ENCODE measurements at regions not wholly inside any gene's neighbourhood (a gene's known extent, or its start where the extent isn't known, plus 50 kb on each side); places are given as distances from the start of the nearest gene placed in this dataset.

DNA sequence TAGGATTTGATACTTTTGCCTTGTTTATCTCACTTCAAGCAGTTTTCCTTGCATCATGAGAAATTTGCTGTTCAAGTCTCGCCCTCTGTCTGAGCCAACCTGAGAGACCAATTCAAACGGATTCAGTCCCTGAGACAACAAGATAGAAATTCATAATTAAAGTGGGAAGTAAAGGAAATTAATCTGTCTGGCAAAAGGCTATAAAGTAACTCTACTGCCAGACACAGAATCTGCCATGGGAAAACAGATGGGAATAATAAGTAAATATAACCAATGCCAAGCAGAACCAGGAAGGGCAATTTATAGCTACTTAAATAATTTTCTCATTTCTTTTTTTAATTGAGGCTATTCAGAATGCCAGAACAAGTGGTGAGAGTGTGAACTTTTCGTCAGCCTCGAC lies 239.6 kb downstream of the TFAP2C start:
- TF ChIP-seq, protein P1, sequence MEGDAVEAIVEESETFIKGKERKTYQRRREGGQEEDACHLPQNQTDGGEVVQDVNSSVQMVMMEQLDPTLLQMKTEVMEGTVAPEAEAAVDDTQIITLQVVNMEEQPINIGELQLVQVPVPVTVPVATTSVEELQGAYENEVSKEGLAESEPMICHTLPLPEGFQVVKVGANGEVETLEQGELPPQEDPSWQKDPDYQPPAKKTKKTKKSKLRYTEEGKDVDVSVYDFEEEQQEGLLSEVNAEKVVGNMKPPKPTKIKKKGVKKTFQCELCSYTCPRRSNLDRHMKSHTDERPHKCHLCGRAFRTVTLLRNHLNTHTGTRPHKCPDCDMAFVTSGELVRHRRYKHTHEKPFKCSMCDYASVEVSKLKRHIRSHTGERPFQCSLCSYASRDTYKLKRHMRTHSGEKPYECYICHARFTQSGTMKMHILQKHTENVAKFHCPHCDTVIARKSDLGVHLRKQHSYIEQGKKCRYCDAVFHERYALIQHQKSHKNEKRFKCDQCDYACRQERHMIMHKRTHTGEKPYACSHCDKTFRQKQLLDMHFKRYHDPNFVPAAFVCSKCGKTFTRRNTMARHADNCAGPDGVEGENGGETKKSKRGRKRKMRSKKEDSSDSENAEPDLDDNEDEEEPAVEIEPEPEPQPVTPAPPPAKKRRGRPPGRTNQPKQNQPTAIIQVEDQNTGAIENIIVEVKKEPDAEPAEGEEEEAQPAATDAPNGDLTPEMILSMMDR (IDR thresholded peaks at IDR 0.05; ENCODE audit: control insufficient read depth, insufficient read depth, low read depth, low read length, missing control alignments): no peak
- no peak overlapping the region for H3K4me3 ChIP-seq (ENCODE audit: control insufficient read depth, low read depth, low read length)
- DNase-seq (ENCODE audit: low read depth): no peak

DNA sequence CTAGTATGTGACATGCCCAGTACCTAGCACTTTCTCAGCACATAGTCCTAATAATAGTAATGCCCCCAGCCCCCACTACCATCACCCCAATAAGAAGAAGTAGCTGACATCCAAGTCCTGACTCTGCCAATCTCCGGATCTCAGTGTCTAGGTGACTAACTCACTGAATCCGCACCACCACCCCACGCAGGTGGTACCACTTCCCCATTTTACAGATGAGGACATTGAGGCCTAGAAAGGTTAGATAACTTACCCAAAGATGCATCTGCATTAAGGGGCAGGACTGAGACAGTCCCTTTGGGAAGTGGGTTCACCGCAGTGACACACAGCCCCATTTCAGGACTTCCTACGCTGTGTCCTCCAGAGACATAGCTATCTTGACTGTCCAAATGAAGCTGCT lies 241.2 kb downstream of the TFAP2C start:
- H3K4me3 ChIP-seq (ENCODE audit: control insufficient read depth, low read depth, low read length): no peak overlapping the region
- TF ChIP-seq, protein P1 (IDR thresholded peaks at IDR 0.05; ENCODE audit: control insufficient read depth, insufficient read depth, low read depth, low read length, missing control alignments): no peak
- DNase-seq (ENCODE audit: low read depth): no peak

DNA sequence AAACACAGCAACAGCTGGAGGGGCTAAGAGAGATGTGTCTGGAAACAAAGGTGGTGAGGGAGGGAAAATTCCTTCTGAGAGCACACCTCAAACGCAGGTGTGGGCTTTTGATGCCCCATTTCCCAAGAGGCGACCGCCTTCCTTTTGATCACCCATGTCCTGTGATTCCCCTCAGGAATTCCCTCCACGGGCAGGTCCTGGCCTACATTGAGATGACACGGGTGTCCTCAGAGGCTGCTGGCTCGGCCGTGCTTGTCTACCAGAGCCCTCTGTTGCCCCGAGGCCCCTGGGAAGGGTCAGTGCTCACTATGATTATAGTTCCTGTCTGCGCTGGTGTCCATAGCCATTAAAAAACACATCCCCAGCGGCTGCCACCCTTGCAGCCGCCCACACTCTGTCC lies 242.6 kb downstream of the TFAP2C start:
- TF ChIP-seq, protein P1 (IDR thresholded peaks at IDR 0.05; ENCODE audit: control insufficient read depth, insufficient read depth, low read depth, low read length, missing control alignments): no peak
- no peak overlapping the region for H3K4me3 ChIP-seq (ENCODE audit: control insufficient read depth, low read depth, low read length)
- DNase-seq (ENCODE audit: low read depth): no peak

DNA sequence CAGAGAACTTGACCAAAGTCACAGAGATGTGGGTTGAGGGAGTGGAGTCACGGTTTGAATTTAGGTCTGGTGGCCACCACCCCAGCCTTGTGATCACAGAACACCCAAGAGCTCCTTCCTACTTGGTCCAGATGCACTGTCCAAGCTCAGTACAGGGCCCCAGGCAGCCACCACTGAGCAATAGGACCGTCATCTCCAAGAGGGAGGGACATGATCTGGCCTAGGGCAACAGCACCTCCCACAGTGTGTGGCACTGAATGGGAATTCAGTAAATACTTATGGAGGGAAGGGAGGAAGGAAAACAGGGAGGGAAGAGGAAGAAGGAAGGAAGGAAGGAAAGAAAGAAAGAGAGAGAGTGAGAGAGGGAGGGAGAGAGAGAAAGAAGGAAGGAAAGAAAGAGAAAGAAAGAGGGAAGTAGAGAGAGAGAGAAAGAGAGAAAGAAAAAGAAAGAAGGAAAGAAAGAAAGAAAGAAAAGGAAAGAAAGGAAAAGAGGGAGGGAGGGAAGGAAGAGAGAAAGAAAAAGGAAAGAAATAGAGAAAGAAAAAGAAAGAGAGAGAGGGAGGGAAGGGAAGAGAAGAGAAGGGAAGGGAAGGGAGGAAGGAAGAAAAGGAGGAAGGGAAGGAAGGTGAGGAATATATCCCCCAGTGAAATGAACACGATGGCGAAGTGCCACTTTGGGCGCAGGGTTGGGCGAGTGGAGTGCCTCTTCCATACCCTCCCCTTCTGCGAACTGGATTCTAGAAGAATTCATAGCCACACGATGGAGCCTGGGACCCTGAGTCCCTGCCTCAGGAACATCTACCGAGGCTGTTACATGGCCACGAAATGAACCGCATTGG lies 243.7 kb downstream of the TFAP2C start:
- no peak for DNase-seq (ENCODE audit: low read depth)
- H3K4me3 ChIP-seq (ENCODE audit: control insufficient read depth, low read depth, low read length): no peak overlapping the region
- TF ChIP-seq, protein P1 (IDR thresholded peaks at IDR 0.05; ENCODE audit: control insufficient read depth, insufficient read depth, low read depth, low read length, missing control alignments): no peak

DNA sequence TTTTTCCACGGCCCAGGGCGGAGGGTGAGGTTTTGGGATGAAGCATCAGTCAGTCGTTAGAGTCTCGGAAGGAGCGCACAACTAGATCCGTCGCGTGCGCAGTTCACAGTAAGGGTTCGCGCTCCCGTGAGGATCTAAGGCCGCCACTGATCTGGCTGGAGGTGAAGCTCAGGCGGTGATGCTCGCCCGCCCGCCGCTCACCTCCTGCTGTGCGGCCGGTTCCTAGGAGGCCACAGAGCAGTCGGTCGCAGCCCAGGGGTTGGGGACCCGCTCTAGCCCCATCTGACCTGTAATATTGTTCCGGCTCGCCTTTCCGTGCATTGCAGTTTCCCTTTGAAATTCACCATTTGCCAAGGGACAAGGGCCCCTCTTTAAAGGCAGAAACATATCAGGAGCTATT lies 244.7 kb downstream of the TFAP2C start:
- TF ChIP-seq, protein P1 (IDR thresholded peaks at IDR 0.05; ENCODE audit: control insufficient read depth, insufficient read depth, low read depth, low read length, missing control alignments): no peak
- DNase-seq (ENCODE audit: low read depth): no peak
- H3K4me3 ChIP-seq (ENCODE audit: control insufficient read depth, low read depth, low read length): no peak overlapping the region

DNA sequence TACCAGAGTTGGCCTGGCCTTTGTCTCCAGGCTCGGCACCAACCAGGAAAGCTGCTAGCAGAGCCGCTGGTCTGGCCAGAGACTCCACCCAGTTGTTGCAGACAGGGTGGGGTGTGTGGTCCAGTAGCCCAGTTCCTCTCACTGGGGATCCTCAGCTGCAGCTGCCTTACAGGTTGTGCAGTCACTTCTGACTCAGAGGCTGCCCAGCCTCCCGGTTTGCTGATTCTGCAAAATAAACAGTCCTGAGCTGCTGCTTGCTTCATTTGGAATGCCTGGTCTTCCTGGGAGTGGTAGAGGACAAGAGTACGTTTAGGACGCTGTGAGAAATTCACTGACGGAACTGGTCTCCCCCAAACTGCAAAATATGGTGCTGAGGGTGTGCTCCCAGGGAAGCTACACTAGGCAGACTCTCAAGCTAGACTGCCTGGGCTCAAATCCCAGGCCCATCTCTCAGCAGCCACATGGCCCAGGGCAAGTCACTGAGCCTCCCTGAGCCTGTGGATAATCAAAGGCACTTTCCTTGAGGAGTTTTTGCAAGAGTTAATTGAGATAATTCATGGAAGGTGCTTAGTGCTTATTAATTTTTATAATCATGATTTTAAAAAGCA lies 246.1 kb downstream of the TFAP2C start:
- TF ChIP-seq, protein P1 (IDR thresholded peaks at IDR 0.05; ENCODE audit: control insufficient read depth, insufficient read depth, low read depth, low read length, missing control alignments): no peak
- no peak overlapping the region for H3K4me3 ChIP-seq (ENCODE audit: control insufficient read depth, low read depth, low read length)
- DNase-seq (ENCODE audit: low read depth): peak; percentile 11

Measured in AG09309 (cell line).